Natural killer cell treated with Interleukin-12 subunit alpha and Interleukin-12 subunit beta and Interleukin-15 and Interleukin-18, amount 100 ng/mL, for 72 hours (primary cell): ENCODE measurements at regions not wholly inside any gene's neighbourhood (a gene's known extent, or its start where the extent isn't known, plus 50 kb on each side); places are given as distances from the start of the nearest gene placed in this dataset.

ENCODE experiments used
- ATAC-seq, 2 donors: fragments of 150-1000 bp; cut with Tn5 transposase in 1 of 2; sonication (Bioruptor Pico), chemical (Tn5 transposase) in 1 of 2; 2 replicates each; pipeline ENCODE4 v1.10.0; 2021
- DNase-seq: peaks from one replicate; pipeline ENCODE4 v3.0.0; 2022; ENCODE audit warnings: low spot score
- H3K27ac Mint-ChIP-seq, 2 donors: 1 replicate in 1 of 2; 2 replicates in 1 of 2; pipeline ENCODE4 v1.8.0; 2022; ENCODE audit warnings: mixed read lengths in 2 of 2, mild to moderate bottlenecking in 1 of 2, moderate library complexity in 1 of 2
- H3K27me3 Mint-ChIP-seq, 2 donors: 1 replicate in 1 of 2; 2 replicates in 1 of 2; pipeline ENCODE4 v1.8.0; 2022; ENCODE audit warnings: mixed read lengths in 2 of 2
- H3K36me3 Mint-ChIP-seq: one replicate; pipeline ENCODE4 v1.8.0; 2022; ENCODE audit warnings: mixed read lengths
- H3K4me1 Mint-ChIP-seq, 2 donors: 1 replicate in 1 of 2; 2 replicates in 1 of 2; pipeline ENCODE4 v1.8.0; 2022; ENCODE audit warnings: low read depth in 2 of 2, mixed read lengths in 2 of 2, mild to moderate bottlenecking in 1 of 2
- H3K4me3 Mint-ChIP-seq: one replicate; pipeline ENCODE4 v1.8.0; 2022; ENCODE audit warnings: mixed read lengths
- H3K9me3 Mint-ChIP-seq: 2 replicates; pipeline ENCODE4 v1.8.0; 2022; ENCODE audit warnings: mixed read lengths

DNA sequence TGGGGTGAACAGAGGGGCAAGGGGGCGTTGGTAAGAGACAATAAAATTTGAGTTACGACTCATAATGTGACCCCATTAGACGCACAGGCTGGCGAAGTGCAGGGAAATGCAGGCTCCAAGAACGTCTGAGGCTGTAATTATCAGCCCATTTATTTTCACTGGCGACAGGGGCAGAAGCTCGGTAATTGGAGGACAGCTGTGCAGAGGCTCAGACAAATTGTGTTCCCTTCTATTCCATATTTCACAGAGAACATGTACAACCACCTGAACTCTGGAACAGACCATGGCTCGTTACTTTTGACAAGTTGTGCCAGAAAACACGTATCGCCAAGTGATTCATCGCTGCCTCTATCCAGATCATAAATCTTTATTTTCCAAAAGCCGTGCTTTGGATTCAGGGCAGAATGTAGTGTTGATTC is 137.3 kb upstream of the FRMD4A start:
- H3K4me1 Mint-ChIP-seq, result no peaks in the 10 kb centered on the region
- no peaks in the 10 kb centered on the region for H3K36me3 Mint-ChIP-seq
- H3K27ac Mint-ChIP-seq, result no peak overlapping the region
- ATAC-seq (no peak), DNase-seq (no peak)
- no peak overlapping the region for H3K4me3 Mint-ChIP-seq
- peaks cover 32 to 49% of the 10 kb centered on the region in 2 donors for H3K27me3 Mint-ChIP-seq
- no peaks in the 10 kb centered on the region for H3K9me3 Mint-ChIP-seq

DNA sequence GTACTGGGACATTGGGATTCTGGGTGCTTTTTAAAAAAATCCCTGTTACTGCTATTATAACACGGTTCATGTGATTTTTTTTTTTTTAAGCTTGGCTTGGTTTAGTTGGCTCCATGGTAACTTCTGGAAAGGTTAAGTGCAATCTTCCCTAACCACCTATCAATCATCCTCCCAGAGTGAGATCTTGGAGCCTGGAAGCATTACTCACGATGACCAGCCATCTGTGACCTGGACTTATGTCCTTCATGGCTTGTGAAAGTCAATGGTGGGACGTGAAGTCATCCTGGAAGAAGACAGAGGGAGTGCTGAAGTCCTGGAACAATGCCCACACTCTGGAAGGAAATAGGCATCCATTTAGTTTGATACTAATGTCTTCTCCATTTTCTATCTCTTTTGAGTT is 135.5 kb upstream of the FRMD4A start:
- Mint-ChIP-seq H3K9me3 (no peaks in the 10 kb centered on the region), H3K4me3 (no peak overlapping the region), H3K27me3 (peaks cover 34 to 50% of the 10 kb centered on the region in 2 donors), H3K36me3 (no peaks in the 10 kb centered on the region), H3K4me1 (no peaks in the 10 kb centered on the region), H3K27ac (no peak overlapping the region)
- DNase-seq (no peak), ATAC-seq (no peak)

DNA sequence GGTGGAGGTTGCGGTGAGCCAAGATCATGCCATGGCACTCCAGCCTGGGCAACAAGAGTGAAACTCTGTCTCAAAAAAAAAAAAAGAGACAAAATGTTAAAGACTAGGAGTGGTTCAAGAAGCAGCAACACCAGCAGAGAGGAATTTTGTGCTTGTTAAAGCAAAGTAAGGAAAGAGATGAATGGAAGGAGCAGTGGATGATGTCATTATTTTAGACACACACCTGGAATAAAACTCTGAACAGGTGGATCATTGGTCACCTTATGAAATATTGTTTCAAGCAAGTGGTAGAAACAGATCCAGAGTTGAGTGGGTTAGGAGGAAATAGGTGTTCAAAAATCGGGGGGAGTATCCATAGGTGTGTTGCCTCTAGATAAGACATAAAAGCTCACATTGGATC is 129.7 kb upstream of the FRMD4A start:
- H3K36me3 Mint-ChIP-seq, result no peaks in the 10 kb centered on the region
- no peaks in the 10 kb centered on the region for H3K9me3 Mint-ChIP-seq

DNA sequence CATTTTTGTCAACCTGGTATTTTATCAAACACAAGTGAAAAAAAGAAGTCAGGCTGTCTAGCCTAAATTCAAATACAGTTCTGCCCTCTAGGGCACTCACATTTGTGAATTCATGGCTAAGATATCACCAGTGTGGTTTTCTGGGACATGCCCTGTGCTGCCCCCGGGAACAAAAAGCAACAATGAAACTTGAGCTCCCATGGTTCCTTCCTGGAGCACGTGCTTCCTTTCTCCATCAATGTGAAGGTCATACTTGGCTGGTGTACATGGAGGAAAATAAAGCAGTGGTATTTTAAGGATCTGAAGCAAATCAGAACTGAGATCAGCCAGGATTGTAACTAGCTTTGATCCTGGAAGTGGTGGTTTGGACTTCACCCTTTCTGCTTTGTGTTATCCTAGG is 128.9 kb upstream of the FRMD4A start:
- Mint-ChIP-seq H3K9me3 (no peaks in the 10 kb centered on the region), H3K4me3 (no peak overlapping the region), H3K36me3 (no peaks in the 10 kb centered on the region), H3K4me1 (peaks cover 0 to 9% of the 10 kb centered on the region in 2 donors), H3K27ac (no peak overlapping the region), H3K27me3 (peaks cover 37 to 40% of the 10 kb centered on the region in 2 donors)
- DNase-seq (no peak), ATAC-seq (no peak)

More for the DNA sequence above, 129.7 kb upstream of the FRMD4A start:
- Mint-ChIP-seq H3K4me3 (no peak overlapping the region), H3K4me1 (peaks cover 0 to 9% of the 10 kb centered on the region in 2 donors), H3K27me3 (peaks cover 37 to 40% of the 10 kb centered on the region in 2 donors), H3K27ac (no peak overlapping the region)
- ATAC-seq (no peak), DNase-seq (no peak)

DNA sequence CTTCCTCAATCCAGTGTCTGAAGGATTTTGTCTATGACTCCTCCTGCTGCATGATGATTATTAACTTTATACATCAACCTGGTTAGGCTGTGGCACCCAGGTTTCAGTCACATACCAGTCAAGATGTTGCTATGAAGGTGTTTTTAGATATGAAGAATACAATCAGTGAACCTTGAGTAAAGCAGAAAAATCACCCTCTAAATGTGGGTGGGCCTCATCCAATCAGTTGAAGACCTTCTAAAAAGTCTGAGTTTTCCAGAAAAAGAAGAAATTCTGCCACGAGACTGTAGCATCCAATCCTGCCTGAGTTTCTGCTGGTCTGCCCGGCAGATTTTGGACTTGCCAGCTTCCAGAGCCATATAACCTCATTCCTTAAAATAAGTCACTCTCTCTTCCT is 126.1 kb upstream of the FRMD4A start:
- H3K4me3 Mint-ChIP-seq, result no peak overlapping the region
- DNase-seq (no peak), ATAC-seq (no peak)
- H3K27ac Mint-ChIP-seq, result no peak overlapping the region
- H3K9me3 Mint-ChIP-seq, result no peaks in the 10 kb centered on the region
- H3K27me3 Mint-ChIP-seq, result peaks cover 27 to 31% of the 10 kb centered on the region in 2 donors
- peaks cover 0 to 9% of the 10 kb centered on the region in 2 donors for H3K4me1 Mint-ChIP-seq
- no peaks in the 10 kb centered on the region for H3K36me3 Mint-ChIP-seq

DNA sequence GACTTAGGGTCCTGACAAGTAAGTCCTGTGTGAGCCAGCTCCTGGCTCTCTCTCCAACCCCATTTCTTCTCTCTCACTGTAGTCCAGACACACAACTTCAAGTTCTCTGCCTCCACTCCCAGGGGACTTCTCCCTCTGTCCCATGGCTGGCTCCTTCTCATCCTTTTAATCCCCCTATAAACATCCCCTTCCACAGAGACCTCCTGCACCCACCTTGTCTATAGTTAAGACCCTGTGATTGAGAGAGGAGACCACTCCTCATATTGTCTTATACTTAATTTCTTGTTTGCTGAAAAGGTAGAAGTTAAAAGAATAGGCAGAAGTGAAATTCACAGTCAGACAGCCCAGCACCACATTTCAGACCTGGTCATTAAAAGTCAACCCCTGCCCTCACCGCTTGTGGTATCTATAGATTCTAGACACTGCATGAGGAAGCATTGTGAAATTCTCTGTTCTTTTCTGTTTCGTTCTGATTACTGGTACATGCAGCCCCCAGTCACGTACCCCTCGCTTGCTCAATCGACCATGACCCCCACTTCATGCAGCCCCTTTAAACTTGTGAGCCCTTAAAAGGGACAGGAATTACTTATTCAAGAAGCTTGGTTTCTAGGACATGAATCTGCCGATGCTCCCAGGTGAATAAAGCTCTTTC is 125.6 kb upstream of the FRMD4A start:
- no peak overlapping the region for H3K27ac Mint-ChIP-seq
- DNase-seq (no peak), ATAC-seq (peak in 1 of 2 donors; percentile 24)
- peaks cover 0 to 9% of the 10 kb centered on the region in 2 donors for H3K4me1 Mint-ChIP-seq
- H3K9me3 Mint-ChIP-seq, result no peaks in the 10 kb centered on the region
- H3K4me3 Mint-ChIP-seq, result no peak overlapping the region
- H3K27me3 Mint-ChIP-seq, result peaks cover 21 to 26% of the 10 kb centered on the region in 2 donors
- H3K36me3 Mint-ChIP-seq, result no peaks in the 10 kb centered on the region

DNA sequence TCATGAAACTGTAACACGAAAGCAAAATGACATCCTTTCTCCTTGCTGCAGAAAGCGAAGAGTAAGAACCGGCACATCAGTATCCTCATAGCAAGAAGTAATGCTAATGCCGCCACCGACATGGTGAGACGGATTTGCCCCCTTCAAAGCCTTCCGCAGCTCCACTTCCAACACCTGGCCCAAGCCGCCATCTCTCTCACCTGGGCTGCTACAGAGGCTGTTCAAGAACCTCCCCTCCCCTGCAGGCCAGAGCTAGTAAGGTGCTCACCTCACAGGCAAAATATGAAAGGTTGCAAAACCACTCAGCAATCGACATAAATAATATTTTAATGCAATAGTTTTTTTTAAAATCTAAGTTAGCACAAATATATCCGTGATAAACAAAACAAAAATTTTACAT is 123.9 kb upstream of the FRMD4A start:
- H3K4me1 Mint-ChIP-seq, result peaks cover 0 to 9% of the 10 kb centered on the region in 2 donors
- H3K27me3 Mint-ChIP-seq, result peaks cover 8 to 20% of the 10 kb centered on the region in 2 donors
- H3K9me3 Mint-ChIP-seq, result no peaks in the 10 kb centered on the region
- H3K4me3 Mint-ChIP-seq, result no peak overlapping the region
- no peak for ATAC-seq
- no peak overlapping the region for H3K27ac Mint-ChIP-seq
- no peaks in the 10 kb centered on the region for H3K36me3 Mint-ChIP-seq
- DNase-seq, result no peak

DNA sequence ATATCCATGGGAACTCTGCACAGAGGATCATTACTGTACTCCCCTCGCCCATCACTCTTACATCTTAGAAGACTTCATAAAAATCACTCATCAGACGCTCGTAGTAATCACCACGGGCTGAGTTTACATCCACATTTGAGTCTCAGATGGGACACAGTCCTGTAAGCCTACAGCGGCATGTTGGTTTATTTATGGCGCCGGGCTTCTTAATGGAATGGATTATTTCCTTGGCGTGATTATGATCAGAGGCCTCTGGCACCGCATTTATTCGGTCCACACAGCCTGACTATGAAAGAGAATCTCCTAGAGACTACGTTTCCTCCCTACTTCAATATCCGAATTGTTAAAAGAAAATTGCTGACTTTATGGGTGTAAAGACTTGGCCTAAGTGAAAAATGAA is 123.5 kb upstream of the FRMD4A start:
- H3K9me3 Mint-ChIP-seq, result no peaks in the 10 kb centered on the region
- no peak overlapping the region for H3K4me3 Mint-ChIP-seq
- H3K36me3 Mint-ChIP-seq, result no peaks in the 10 kb centered on the region
- no peak for DNase-seq
- peaks cover 8 to 20% of the 10 kb centered on the region in 2 donors for H3K27me3 Mint-ChIP-seq
- no peak overlapping the region for H3K27ac Mint-ChIP-seq
- ATAC-seq, result no peak
- H3K4me1 Mint-ChIP-seq, result peaks cover 0 to 10% of the 10 kb centered on the region in 2 donors

DNA sequence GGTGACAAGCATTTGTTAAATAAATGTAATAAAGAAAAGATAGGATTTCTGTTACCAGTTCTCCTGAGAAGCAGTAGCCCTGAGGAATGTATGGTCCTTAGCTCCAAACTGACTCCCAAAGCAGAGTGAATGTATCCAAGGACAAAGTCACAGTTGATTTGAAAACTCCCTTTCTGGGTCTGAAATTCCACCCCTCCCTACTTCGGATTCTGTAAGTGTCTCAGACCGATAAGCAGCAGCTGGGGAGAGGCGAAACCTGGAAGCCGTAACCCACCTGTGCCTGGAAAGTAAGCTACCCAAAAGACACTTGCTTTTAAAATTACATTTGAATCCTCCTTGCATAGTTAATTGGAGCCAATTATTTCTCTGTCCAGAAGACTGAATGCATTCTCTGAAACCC is 122.9 kb upstream of the FRMD4A start:
- Mint-ChIP-seq H3K36me3 (no peaks in the 10 kb centered on the region), H3K4me3 (no peak overlapping the region), H3K27me3 (peaks cover 6 to 20% of the 10 kb centered on the region in 2 donors), H3K4me1 (peaks cover 0 to 12% of the 10 kb centered on the region in 2 donors), H3K27ac (no peak overlapping the region), H3K9me3 (no peaks in the 10 kb centered on the region)
- DNase-seq (no peak), ATAC-seq (no peak)

DNA sequence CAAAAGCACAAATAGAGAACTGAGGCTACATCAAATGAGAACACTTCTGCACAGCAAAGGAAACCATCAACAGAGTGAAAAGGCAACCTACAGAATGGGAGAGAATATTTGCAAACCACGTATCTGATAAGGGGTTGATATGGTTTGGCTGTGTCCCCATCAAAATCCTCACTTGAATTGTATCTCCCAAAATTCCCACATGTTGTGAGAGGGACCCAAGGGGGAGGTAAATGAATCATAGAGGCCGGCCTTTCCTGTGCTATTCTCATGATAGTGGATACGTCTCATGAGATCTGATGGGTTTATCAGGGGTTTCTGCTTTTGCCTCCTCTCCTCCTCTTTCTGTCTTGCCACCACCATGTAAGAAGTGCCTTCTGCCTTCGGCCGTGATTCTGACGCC is 120.6 kb upstream of the FRMD4A start:
- H3K27ac Mint-ChIP-seq, result no peak overlapping the region
- H3K36me3 Mint-ChIP-seq, result no peaks in the 10 kb centered on the region
- DNase-seq (no peak), ATAC-seq (no peak)
- H3K4me1 Mint-ChIP-seq, result peaks cover 0 to 6% of the 10 kb centered on the region in 2 donors
- H3K27me3 Mint-ChIP-seq, result peaks cover 0 to 9% of the 10 kb centered on the region in 2 donors
- no peak overlapping the region for H3K4me3 Mint-ChIP-seq
- H3K9me3 Mint-ChIP-seq, result no peaks in the 10 kb centered on the region

DNA sequence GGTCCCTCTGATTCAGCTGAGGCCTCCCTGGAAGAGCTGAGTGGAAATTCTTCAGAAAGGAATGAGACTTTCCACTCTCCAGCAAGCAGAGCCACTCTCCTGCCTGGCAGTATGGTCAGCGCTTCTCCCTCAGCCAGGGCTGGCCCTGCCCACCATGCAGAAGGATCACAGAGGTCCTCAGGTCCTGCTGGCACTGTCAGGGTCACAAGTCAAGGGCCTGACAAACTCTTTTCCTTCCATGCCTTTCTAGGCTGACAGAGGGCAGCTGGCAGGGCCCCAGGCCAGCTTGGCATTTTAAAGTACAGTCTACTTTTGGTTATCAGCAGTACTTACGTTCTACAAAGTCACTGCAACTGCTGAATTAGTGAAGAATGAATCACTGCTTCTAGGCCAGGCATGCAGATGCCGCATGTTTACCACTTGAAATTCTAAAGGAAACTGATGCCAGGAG is 119.3 kb upstream of the FRMD4A start:
- Mint-ChIP-seq H3K9me3 (no peaks in the 10 kb centered on the region), H3K4me1 (peaks cover 0 to 3% of the 10 kb centered on the region in 2 donors), H3K36me3 (no peaks in the 10 kb centered on the region), H3K27ac (no peak overlapping the region), H3K4me3 (no peak overlapping the region), H3K27me3 (peaks cover 7 to 12% of the 10 kb centered on the region in 2 donors)
- no peak for DNase-seq
- ATAC-seq, result no peak

DNA sequence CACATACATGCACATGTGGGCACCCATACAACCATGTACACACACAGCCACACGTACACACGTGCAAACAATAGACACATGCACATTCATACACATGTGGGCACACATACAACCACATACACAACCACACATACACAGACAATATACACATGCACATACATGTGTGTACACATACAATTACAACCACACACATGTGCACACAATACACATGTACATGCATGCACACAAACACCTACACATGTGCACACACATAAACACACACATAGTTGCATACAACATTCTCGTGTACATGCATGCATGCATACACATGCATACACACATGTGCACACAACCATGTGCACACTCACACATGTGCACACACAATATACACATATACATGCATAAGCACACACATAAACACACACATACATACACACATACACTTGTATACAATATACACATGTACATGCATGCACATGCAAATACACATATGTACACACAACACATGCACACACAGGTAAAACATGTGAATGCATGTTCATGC is 118.6 kb upstream of the FRMD4A start:
- Mint-ChIP-seq H3K36me3 (no peaks in the 10 kb centered on the region), H3K4me1 (peaks cover 0 to 3% of the 10 kb centered on the region in 2 donors), H3K27ac (no peak overlapping the region), H3K9me3 (no peaks in the 10 kb centered on the region), H3K27me3 (peaks cover 13 to 15% of the 10 kb centered on the region in 2 donors), H3K4me3 (no peak overlapping the region)
- no peak for DNase-seq
- ATAC-seq, result no peak

DNA sequence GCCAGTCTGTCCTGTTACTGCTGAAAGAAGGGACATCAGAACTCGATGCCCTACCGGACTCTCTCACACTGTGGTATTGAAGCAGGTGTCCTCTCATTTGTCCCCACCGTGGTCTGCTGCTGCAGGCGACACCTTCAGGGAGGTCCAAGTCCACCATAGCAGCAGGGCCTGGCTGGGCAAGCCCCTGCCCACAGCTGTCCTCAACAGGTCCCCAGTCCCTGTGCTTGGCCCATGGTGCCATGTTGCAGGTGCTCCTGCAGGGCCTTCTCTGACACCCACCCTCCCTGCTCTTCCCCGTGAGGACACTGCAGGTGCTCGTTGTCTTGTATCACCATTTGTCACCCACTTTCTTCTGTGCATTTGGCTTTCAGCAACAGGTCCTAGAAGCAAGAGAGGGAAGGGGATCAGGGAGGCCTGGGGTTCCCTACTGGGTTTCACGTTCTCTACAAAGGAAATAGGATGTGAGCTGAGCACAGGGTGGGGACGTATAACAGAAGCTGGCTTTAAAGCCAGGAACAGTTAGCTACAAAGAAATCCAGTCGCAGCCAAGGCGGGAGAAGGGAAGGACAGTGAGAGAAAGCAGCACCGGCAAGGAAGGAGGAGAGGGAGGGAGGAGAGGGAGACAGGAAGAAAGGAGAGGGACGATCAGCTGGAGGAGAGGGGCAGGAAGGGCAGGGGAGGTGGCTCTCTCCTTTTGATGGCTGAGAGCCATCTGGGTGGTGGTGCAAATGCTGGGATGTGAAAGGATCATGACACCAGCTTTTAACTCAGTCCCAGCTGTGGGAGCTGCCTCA is 117.7 kb upstream of the FRMD4A start:
- peaks cover 0 to 3% of the 10 kb centered on the region in 2 donors for H3K4me1 Mint-ChIP-seq
- no peaks in the 10 kb centered on the region for H3K36me3 Mint-ChIP-seq
- H3K4me3 Mint-ChIP-seq, result no peak overlapping the region
- ATAC-seq, result no peak
- H3K27ac Mint-ChIP-seq, result no peak overlapping the region
- no peaks in the 10 kb centered on the region for H3K9me3 Mint-ChIP-seq
- peaks cover 13 to 15% of the 10 kb centered on the region in 2 donors for H3K27me3 Mint-ChIP-seq
- DNase-seq, result no peak
